Fibroblast of villous mesenchyme (primary cell): ENCODE measurements at regions not wholly inside any gene's neighbourhood (a gene's known extent, or its start where the extent isn't known, plus 50 kb on each side); places are given as distances from the start of the nearest gene placed in this dataset.

Experiments
- DNase-seq: peaks from one replicate; pipeline ENCODE4 v3.0.0-alpha.2; 2010; ENCODE audit warnings: low read depth
- H3K4me3 ChIP-seq: 2 replicates; pipeline ENCODE4 v1.5.1; 2011; ENCODE audit warnings: low read depth, mild to moderate bottlenecking, low read length
- TF ChIP-seq, protein P1 (sequence below): IDR thresholded peaks from 2 replicates; pipeline ENCODE4 v1.5.1; 2012; ENCODE audit warnings: low read depth, mild to moderate bottlenecking, low read length; ENCODE audit not compliant: insufficient read depth

DNA sequence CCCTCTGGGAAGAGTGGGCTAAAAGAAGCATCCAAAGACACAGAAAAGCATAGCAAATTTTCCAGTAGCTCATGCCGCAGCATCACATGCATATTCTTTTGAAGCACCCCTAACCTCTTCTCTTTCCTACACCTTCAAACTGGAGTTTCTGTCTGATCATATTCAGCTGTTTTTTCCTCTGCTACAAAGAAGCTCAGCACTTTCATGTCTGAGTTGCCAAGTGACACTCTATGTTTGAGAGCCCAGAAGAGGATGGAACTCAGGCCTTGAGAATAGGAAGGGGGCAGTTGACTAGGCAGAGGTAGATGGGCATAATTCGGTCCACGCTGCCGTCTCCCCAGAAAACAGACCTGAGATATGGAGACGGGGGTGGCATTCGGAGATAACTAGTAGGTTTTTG lies 489.6 kb upstream of the NR2F2 start:
- no peak overlapping the region for H3K4me3 ChIP-seq
- no peak for DNase-seq
- TF ChIP-seq, protein P1, sequence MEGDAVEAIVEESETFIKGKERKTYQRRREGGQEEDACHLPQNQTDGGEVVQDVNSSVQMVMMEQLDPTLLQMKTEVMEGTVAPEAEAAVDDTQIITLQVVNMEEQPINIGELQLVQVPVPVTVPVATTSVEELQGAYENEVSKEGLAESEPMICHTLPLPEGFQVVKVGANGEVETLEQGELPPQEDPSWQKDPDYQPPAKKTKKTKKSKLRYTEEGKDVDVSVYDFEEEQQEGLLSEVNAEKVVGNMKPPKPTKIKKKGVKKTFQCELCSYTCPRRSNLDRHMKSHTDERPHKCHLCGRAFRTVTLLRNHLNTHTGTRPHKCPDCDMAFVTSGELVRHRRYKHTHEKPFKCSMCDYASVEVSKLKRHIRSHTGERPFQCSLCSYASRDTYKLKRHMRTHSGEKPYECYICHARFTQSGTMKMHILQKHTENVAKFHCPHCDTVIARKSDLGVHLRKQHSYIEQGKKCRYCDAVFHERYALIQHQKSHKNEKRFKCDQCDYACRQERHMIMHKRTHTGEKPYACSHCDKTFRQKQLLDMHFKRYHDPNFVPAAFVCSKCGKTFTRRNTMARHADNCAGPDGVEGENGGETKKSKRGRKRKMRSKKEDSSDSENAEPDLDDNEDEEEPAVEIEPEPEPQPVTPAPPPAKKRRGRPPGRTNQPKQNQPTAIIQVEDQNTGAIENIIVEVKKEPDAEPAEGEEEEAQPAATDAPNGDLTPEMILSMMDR = no peak

DNA sequence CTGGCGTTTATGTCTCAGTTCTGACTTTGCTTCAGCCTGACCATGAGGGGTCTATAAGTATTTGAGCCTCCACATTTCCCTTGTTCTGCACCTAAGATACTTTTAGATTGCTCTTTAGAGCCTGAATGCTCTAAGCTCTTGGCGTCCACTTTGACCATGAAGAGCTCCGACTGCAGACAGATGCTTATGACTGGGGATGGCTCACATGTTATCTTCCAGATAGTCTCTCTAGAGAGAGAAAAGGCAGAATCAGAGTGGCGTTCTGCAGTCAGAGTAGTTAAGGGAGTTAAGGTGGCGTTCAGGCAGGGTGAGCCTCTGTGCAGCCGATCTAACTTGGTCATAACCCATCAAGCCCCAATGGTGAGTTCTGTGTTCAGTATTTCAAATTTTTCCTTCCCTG lies 487.9 kb upstream of the NR2F2 start:
- H3K4me3 ChIP-seq = no peak overlapping the region
- DNase-seq = no peak
- TF ChIP-seq, protein P1 = no peak

DNA sequence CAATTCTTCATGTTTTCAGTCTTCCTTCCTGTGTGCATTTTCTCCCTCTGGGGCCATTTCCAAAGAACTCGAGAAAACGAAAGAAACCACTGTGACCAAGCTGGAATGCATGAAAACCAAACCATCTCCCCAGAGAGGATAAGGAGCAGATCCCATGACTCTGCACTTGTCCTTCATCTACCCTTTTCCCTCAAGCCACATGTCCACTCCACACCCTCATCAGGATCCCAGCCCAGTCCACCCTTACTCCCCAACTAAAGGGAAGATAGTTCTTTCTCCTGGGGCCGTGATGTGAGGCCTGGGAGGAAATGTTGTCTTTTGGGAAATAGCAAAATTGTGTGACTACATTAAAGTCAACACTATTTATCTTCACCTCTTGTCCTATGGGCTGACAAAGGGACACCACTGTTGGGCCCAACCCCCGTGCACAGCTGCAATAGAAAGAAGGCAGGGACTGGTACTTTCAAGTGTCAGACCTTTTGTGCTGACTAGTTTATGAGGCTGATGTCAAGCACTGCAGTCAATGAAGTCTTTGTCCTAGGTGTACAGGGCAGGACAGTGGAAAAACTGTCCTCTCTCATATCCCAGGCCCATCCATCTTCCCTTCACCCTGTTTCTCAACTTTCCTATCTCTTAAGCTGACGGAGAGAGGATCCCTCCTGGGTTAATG lies 487.1 kb upstream of the NR2F2 start:
- H3K4me3 ChIP-seq = no peak overlapping the region
- TF ChIP-seq, protein P1 = no peak
- peak; percentile 85 for DNase-seq

DNA sequence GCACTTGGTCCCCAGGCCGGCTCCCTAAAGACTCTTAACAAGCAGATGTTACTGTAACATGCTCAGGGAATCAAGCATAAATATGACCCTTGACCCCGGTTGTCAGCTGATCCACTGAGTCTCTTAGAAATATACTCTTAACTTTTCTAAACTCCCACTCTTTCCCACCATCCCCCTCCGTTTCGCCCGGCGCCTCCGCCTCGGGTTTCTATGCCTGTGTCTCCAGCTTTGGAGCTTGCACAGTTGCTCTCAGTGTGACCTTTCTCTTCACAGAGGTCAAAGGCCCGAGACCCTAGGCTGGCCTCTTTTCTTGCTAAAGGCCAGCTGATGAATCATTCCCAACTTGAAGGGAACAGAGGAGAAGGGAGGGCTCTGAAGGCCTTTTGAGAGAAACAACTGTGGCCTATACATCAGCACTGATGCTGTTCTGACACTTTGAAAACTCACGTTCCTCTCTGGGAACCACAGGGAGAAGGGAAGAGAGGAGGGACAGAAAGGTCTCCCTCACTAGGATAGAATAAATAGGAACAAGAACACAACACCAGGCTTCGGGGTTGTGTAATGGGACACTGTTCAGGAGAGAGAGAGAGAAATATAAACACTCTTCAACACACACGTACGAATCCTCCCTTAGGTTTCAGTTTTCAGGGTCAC lies 484.5 kb upstream of the NR2F2 start:
- TF ChIP-seq, protein P1 = no peak
- DNase-seq = peak; percentile 92
- H3K4me3 ChIP-seq = no peak overlapping the region

DNA sequence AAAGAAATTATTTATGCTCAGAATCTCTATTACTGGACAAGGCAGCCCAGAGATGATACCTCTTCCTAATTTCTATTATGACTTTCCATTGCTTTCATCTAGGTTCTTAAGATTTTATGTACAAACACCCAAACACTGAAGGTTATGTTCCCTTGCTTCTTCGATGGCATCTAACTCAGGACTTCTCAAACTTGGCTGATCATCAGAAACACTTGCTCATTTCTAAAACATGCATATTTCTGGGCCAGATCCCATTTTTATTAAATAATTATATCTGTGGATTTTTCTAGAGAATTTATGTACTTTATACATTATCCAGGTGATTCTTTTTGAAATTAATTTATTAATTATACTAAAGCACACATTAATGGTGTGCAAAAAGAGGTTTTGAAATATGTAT lies 482.4 kb upstream of the NR2F2 start:
- no peak for DNase-seq
- H3K4me3 ChIP-seq = no peak overlapping the region
- TF ChIP-seq, protein P1 = no peak

DNA sequence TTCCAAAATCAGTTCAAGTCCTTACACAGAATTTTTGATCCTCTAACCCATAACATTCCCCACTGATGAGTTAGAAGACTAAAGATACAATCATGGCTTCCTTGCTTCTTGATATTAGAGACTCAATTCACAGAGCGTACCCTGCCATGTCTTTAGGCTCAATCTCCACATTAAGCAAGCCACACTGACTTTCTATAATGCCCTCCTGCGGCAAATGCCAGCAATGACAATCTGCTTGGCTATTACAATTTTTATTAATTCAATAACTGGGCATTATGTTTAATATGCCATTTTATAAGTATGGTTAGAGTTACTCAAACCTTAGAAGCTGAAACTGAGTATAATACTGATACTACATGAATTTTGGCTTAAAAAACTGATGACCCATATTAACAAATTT lies 479.7 kb upstream of the NR2F2 start:
- H3K4me3 ChIP-seq = no peak overlapping the region
- TF ChIP-seq, protein P1 = peak; percentile 28
- DNase-seq = no peak
